GM18499 (cell line): ENCODE measurements at regions not wholly inside any gene's neighbourhood (a gene's known extent, or its start where the extent isn't known, plus 50 kb on each side); places are given as distances from the start of the nearest gene placed in this dataset.
A peak's percentile ranks its signal among the peaks of the same experiment; 100 is the strongest.

Experiments
- ATAC-seq: cut with Tn5 transposase; IDR thresholded peaks from one replicate; pipeline ENCODE4 v1.9.1; 2021; ENCODE audit warnings: moderate number of reproducible peaks; ENCODE audit not compliant: insufficient read depth, unreplicated experiment

GRCh38 chr16:86663685-86664521, 85.6 kb downstream of the FOXL1 start:
- ATAC-seq, result no peak

- peak; percentile 62 for ATAC-seq
Measured at GRCh38 chr16:86664522-86665318, 86.4 kb downstream of the FOXL1 start.

- no peak for ATAC-seq
Measured at GRCh38 chr16:86665319-86665675, 86.9 kb downstream of the FOXL1 start.

GRCh38 chr16:86665929-86666328, 87.6 kb downstream of the FOXL1 start:
- no peak for ATAC-seq

GRCh38 chr16:86667035-86667434, 88.7 kb downstream of the FOXL1 start:
- no peak for ATAC-seq

- no peak for ATAC-seq
Measured at GRCh38 chr16:86668136-86668910, 90.0 kb downstream of the FOXL1 start.

GRCh38 chr16:86669285-86669805, 91.0 kb downstream of the FOXL1 start:
- ATAC-seq, result no peak

GRCh38 chr16:86669937-86670749, 91.8 kb downstream of the FOXL1 start:
- no peak for ATAC-seq

GRCh38 chr16:86670750-86671234, 92.4 kb downstream of the FOXL1 start:
- no peak for ATAC-seq

GRCh38 chr16:86671486-86672178, 93.3 kb downstream of the FOXL1 start:
- no peak for ATAC-seq

GRCh38 chr16:86672179-86672863, 94.0 kb downstream of the FOXL1 start:
- ATAC-seq, result no peak

- no peak for ATAC-seq
Measured at GRCh38 chr16:86673090-86673955, 95.0 kb downstream of the FOXL1 start.

GRCh38 chr16:86673956-86674453, 95.7 kb downstream of the FOXL1 start:
- ATAC-seq, result no peak

- no peak for ATAC-seq
Measured at GRCh38 chr16:86676254-86676670, 97.9 kb downstream of the FOXL1 start.

GRCh38 chr16:86679490-86679889, 101.1 kb downstream of the FOXL1 start:
- ATAC-seq, result no peak

GRCh38 chr16:86680162-86680561, 101.8 kb downstream of the FOXL1 start:
- no peak for ATAC-seq

GRCh38 chr16:86680661-86681030, 102.3 kb downstream of the FOXL1 start:
- ATAC-seq, result no peak
